GM18507 (cell line): ENCODE measurements at regions not wholly inside any gene's neighbourhood (a gene's known extent, or its start where the extent isn't known, plus 50 kb on each side); places are given as distances from the start of the nearest gene placed in this dataset.

Experiments used
- DNase-seq: peaks from one replicate; pipeline ENCODE4 v3.0.0; 2011; ENCODE audit warnings: low read depth; ENCODE audit not compliant: insufficient read length; ENCODE audit errors: extremely low spot score
- FAIRE-seq: peaks from 2 replicates; lab custom pipeline; 2011; peaks lifted over from hg19 to GRCh38; lab: Jason Lieb, UNC

DNA sequence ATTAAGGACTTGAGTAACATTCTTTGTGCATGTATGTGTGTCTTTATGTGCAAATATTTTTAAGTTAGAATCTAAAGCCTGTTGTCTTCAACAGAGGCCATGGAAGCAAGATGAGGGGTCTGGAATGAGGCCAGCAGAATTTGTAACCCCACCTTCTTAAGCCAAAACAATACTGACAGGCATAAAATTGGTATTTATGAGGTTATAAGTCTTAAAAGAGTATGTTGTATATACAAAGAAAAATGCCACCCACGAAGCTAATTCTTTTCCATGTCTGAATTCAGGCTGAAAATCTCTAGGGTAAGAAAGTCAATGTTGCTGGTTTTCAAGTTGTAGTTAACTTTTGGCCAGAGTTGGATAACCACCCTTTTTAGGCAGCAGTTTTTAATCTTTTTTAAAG is 86.2 kb upstream of the TMTC1 start:
- no peak for DNase-seq
- no peak for FAIRE-seq

DNA sequence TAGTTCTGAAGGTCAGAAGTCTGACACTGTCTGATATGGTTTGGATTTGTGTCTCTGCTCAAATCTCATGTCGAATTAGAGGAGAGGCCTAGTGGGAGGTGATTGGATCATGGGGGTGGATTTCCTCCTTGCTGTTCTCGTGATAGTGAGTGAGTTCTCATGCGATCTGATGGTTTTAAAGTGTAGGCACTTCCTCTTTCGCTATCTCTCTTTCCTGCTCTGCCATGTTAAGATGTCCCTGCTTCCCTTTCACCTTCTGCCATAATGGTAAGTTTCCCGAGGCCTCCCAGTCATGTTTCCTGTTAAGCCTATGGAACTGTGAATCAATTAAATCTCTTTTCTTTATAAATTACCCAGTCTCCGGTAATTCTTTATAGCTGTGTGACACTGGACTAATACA is 84.1 kb upstream of the TMTC1 start:
- DNase-seq (no peak), FAIRE-seq (peak; percentile 44)

DNA sequence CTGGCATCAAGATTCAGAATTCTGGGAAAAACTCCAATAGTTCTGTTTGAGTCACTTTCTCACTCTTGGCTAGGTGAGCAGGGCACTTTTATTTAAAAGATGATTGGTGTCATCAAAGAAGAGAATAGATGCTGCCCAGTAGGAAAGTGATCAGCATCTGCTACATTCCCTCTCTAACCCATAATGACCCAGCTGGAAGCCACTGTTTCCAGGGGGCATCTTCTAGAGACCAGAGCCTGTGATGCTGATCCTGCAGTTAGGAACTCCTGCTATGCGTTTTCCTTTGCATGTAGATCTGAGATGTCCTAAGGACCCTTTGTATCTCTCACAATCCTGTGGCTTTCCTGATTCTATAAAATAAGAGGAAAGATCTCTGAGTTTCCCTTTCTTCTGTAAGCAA is 79.9 kb upstream of the TMTC1 start:
- FAIRE-seq, result no peak
- DNase-seq, result no peak

DNA sequence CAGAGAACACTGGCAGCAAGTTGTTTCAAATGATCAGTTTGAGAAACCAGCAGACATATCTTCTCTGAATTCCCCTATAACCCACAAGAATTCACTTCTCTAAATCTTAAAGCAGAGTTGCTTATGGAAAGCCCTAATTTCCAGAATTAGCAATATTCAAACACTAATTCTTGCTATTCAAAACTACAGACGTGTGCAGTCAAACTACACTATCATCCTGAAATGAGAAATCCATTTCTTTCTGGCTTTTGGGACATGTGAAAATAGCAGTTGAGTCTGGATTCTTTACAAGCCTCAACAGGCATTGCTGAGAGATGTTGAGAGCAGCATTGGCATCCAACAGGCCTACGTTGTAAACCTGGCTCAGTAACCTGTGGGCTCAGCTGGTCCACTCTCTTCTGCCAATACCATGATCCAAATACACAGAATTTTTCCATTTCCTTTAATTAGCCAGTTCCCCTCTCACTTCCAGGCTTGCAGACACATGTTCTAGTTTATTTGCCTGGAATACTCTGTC is 74.6 kb upstream of the TMTC1 start:
- no peak for DNase-seq
- no peak for FAIRE-seq

DNA sequence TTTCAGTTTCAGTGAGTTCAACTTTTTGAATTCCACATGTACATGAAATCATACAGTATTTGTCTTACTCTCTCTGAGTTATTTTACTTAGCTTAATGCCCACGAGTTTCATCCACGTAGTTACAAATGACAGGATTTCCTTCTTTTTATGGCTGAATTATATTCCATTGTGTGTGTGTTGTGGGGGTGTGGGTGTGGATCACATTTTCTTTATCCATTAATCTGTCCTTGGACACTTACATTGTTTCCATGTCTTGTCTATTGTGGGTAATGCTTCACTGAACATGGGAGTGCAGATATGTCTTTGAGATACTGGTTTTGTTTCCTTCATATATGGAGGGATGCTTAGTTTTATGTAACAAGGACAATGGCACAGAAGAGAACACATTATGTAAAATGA is 63.5 kb upstream of the TMTC1 start:
- no peak for FAIRE-seq
- DNase-seq, result no peak

DNA sequence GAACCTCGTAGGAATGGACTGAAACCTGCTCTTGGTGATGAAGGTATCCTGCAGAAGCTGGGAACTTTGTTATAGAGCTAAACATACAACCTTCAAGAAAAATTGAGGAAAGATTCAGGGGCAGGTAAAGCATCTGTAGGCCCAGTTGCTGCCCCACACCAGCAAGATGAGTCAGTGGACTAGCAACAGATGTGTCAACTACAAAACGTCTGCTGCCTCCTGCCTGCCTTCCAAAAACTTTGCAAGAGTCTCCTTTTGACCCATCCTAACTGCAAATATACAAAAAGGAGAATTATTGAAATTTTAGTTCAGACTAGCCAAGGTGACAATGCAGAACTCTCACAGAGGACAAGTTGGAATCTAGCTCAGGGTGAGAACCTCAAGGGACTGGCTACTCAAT is 60.9 kb upstream of the TMTC1 start:
- FAIRE-seq, result no peak
- DNase-seq, result no peak

DNA sequence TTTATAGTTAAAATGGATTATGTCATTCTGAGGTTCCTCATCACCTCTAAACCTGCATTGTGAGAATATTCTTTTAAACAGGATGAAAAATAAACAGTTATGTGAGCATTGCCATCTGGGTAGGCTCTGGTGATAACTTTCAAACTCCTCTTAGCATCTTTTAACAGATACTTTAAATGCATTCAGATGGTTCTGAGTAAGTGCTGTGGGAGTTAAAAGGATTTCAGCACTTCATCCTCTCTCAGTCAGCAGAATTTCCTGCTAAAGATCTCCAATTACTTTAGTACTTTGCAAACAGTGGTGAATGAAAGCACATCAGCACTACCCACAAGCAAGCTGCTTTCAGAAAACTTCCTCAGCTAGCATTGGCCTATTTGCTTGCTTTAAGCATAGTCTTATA is 59.3 kb upstream of the TMTC1 start:
- FAIRE-seq (no peak), DNase-seq (no peak)

DNA sequence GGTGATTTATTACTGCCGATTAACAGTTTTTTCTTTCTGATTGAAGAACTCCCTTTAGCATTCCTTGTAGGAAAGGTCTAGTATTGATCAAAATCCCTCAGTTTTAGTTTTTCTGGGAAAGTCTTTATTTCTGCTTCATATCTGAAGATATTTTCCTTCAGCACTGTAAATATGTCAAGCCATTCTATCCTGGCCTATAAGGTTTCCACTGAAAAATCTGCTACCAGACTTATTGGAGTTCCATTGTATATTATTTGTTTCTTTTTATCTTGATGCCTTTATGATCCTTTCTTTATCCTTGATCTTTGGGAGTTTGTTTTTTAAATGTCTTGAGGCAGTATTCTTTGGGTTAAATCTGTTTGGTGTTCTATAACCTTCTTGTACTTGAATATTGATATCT is 55.0 kb upstream of the TMTC1 start:
- no peak for DNase-seq
- no peak for FAIRE-seq
